HG02798 (cell line): ENCODE measurements at regions not wholly inside any gene's neighbourhood (a gene's known extent, or its start where the extent isn't known, plus 50 kb on each side); places are given as distances from the start of the nearest gene placed in this dataset.

ENCODE experiments used
- ATAC-seq: cut with Tn5 transposase; IDR thresholded peaks from one replicate; pipeline ENCODE4 v1.9.1; 2021; ENCODE audit warnings: mild to moderate bottlenecking; ENCODE audit not compliant: unreplicated experiment, poor library complexity

DNA sequence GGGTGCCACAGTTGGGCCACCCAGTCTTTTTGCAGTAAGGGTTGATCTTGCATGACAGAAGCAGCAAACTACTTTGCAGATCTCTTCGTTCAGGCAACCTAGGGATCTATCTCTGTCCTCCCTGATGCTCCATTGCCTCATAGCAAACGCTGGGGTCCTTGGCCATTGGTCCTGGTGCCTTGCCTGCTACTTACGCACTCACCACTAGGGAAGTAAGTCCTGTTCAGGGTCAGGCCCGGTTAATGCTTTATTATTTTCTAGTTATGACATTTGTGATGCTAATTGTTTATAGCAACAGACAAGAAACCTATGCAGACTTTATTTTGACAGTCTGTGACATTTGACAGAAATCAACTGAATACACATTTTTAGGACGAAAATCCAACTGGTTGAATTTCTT is 326.5 kb upstream of the FMN2 start:
- no peak for ATAC-seq

DNA sequence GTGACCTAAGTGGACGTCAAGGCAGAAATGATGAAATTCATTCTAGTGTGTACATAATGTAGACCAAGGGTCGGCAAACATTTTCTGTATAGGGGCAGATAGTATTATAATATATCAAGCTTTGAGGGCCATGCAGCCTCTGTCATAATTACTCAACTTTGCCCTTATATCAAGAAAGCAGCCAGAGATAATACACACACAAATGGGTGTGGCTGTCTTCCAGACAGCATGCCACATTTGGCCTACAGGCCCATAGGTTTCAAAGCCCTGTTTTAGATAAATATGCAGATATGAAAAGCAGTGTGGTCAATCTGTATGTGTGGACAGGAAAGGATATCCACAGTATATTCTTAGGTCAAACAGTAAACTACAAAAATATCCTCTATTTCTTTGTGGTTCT is 320.1 kb upstream of the FMN2 start:
- ATAC-seq: no peak

DNA sequence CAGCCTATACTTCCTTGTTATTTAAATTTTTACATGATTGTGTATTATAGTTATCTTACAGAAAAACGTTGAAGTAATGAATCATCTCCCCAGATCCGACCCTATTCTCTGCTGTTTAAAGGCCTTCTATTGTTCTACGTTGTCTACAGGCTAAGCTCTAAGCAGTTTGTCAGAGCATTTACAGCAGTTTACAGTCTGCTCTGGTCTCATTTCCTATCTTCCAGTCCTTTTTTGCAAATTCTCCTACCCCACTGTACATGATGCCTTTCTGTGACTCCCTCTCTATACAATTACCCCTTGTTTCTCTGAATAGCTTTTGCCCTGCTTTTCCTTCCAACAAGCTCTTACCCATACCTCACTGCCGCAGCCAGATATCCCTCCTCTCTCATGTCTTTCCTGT is 319.2 kb upstream of the FMN2 start:
- ATAC-seq: no peak

DNA sequence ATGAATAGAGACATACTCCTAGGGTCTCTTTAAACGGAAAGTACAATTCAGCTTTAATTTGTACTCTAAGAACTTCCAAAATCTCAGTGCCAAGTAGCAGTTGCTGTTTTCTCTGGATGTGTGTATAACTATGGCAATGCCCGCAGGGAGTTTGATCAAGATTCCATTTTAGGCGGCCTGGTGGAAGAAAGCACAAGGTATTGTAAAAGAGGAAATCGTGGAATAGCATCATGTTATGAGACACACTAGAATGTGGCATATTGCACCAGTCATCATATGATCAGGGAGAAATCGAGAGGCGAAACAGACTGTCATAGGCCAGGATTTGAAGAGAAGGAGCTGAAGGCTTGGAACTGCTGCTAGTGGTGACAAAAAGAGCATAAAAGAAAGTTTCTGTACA is 316.2 kb upstream of the FMN2 start:
- no peak for ATAC-seq

DNA sequence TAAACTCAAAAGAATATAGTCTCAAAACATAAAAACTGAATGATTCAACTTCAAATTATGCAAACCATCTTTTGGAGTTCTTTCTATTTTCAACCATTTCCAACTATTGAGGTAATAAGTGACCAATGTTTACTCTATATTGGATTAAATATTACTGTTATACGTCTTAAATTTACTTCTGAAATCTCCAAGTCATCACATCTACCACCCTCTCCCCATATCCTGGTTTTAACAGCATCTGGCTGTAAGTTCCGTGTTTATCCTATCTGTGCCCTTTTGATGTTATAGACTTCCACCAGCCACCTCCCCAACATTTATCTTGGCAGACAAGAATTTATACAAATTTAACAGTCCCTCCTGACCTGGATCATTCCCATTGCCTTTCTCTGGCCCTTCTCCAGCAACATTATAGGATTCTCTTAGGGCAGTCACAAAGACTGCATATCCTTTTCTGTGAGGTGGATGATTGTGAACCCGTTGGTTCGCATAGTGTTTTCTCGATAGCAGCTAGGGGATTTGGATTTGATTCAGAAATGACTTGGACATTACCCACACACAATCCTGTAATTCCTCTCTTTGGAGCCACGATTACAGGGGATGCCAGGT is 313.4 kb upstream of the FMN2 start:
- ATAC-seq: no peak

DNA sequence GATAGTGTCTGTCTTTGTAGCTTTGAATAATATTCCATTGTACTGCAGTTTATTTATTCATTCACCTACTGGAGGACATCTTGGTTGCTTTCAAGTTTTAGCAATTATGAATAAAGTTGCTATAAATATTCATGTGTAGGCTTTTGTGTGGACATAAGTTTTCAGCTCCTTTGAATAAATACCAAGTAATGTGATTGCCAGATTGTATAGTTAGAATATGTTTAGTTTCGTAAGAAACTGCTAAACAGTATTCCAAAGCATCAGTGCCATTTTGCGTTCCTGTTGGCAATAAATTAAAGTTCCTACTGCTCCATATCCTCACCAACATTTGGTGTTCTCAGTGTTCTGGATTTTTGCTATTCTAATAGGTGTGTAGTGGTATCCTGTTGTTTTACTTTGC is 311.7 kb upstream of the FMN2 start:
- ATAC-seq: no peak

DNA sequence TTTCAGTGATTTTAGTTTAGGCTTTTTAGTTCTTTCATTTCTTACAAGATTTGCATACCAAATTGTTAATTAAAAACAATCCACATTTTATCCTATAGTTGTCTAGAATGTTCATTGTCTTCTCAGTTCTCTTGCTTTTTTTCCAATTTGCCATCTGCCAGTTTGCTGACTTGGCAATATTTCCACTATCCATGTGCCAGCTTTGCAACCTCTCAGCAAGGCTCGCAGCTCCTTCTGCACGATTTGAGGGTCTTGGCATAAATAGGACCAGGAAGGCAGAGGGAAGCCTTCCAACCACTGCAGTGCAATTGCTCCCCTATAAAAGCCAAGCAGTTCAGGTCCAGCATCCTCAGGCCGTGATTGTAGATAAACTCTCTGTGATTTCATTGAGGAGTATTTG is 306.8 kb upstream of the FMN2 start:
- no peak for ATAC-seq

DNA sequence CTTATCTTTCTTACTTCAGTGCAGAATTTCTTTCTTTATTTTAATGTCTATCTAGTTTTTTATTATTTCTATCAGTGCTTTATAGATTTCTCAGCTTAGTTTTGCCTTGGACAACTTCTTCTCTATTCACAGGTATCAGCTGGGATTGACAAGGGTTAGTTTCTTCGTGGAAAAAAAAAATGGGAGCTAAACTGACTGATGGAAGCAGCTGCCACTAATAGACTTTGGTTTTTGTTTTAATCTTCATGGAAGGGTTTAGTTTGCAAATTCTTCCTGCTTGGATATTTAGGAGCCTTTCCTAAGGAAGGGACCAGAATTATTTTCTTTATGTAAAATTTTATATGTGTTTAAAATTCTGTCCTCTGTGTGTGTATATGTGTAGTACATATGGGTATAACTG is 306.1 kb upstream of the FMN2 start:
- ATAC-seq: no peak

DNA sequence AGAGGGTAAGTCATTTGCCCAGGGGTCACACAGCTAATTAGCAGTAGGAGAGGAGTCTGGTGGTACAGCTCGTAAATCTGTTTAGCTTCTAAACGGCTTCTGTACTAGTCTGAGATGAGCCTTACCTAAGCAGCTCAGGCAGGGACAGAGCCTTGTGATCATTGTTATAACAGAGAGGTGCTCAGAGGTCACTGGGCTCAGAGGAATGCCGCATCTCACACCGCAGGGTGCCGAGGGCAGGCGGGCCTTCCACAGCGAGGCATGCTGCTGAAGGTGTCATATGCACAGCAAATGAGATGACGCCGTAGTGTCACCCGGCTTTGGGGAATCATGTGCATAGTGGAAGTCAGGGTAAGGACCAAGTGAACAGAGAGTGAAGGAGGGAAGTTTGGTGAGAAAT is 305.2 kb upstream of the FMN2 start:
- ATAC-seq: no peak

DNA sequence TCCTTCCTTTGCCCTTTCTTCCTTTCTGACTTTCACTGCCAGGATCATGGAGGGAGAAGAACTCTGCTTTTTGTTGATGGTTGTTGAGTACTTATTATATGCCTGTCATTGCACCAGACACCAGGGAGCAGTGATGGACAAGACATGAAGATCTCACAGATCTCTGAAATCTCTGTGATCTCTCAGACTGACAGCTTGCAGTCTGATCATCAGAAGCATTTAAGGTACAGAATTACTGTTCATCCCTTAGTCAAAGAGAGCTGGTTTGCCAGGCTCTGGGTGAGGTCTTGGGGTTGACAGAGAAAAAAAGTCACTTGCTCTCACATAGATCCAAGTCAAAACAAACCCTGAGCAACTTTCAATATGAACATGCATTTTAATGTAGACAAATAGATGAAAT is 299.5 kb upstream of the FMN2 start:
- ATAC-seq: no peak

DNA sequence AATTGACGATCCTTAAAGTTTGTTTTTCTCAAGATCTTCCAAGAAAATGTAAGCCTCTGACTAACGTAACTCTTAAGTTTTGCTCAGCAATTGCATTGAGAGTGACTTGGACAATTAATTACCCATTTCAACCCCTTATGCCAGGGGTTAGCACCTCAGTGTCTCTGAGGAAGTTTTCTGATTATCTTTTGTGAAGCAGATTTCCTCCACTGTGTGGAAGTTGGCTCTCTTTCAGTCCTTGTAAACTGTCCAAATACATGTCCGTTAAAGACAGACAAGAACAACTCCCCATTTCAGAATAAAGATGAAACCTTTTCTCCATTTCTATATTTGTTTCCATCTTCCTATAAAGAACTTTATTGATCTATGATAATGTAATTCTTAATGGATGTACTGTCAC is 296.4 kb upstream of the FMN2 start:
- ATAC-seq: no peak

DNA sequence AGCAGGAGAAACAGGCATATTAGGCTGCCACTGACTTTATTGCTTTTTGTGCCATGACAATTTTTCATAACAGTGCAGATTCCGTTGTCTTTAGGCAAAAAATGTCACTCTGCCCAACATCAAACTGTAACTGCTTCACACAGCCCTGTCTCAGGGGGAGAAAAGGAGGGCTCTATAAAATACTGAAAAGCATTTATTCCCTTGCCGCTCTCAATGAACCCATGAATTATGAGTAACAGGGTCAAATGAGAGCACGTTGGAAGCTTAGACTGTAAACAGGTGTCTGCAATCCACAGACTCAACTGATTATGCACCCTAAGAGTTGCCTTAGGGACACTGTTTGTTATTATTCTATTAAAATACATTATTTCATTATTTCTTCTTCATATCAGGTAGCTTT is 292.1 kb upstream of the FMN2 start:
- ATAC-seq: no peak

DNA sequence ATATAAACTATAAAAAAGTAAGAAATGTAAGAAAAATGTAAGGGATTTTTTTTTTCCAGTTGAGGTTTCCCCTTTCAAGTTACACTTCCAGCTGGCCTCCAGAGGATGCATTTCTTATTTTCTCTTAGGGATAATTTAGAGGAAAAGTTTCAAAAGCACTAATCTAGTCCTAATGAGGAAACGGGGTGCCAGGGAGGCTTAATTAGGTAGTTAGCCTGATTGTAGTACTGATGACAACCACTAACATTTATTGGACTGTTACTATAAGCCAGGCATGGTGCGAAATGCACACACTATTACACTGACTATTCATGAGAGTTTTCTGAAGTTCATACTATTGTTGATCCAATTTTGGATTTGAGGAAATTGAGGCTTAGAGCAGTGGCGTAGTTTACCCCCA is 290.8 kb upstream of the FMN2 start:
- no peak for ATAC-seq

DNA sequence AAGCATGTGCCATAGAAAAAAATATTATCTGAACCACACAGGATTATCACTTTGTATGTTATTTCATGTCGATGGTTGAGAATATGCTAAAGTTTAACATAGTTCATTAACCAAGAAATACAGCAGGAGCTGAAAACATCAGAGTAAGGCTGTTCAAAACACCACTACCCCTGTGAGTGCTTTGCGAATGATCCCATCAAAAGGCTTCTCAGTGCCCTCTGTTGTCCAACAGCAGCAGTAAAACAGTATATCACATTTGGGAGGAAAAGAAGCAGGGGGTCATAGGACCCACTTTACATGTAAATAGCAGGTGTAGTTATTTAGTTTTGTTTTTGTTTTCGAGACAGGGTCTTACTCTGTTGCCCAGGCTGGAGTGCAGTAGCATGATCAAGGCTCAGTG is 289.4 kb upstream of the FMN2 start:
- no peak for ATAC-seq

DNA sequence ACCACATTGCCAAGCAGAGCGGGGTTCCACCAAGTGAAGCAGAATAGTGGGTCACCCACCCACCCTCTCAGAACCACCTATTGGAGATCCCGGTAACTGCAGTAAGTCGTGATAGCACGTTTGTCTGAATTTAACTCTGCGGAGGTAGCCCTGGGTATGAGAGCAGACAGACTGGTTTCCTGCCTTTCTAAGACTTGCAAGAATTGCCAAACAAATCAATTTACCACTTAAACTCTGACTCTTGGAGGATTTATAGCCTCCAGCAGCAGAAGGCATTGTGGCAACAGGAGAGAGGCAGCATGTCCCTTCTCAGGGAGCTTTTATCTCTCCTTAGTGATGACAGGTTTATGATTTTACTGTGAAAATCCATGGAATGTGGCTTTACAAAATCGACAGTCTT is 287.9 kb upstream of the FMN2 start:
- no peak for ATAC-seq

DNA sequence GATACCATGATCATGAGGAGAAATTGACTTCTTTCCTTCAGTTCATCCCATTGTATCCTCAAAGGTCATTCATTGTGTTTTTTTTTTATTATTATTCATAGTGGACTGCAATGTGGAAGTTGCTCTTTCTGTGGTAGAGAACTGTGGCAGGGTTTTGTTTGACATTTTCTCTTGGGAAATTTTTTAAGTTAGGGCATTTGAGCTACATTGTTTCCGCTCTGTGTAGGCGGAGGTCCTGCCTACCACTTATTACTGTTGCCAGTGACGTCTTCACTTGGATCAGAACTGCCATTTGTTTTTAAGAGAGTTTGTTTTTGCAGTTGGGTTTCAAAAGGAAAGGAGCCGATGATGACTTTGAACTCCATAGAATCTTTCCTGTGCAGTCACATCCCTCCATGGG is 287.4 kb upstream of the FMN2 start:
- no peak for ATAC-seq

DNA sequence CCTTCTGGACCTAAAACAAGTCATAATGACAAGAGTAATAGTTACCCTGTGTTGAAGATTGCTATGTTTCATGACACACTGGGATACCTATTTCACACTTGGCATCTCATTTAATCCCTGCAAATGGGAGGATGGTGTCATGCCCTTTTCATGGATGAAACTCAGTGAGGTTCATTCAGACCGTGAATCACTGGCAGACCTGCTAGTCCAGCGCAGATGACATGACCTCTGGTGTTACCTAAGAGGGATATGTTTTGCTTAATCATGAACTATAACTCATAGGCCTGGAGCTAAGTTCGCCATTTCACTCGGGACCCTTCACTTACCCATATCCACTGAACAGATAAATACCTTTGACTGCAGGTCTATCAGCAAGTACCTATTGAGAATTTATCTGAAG is 286.6 kb upstream of the FMN2 start:
- ATAC-seq: no peak

DNA sequence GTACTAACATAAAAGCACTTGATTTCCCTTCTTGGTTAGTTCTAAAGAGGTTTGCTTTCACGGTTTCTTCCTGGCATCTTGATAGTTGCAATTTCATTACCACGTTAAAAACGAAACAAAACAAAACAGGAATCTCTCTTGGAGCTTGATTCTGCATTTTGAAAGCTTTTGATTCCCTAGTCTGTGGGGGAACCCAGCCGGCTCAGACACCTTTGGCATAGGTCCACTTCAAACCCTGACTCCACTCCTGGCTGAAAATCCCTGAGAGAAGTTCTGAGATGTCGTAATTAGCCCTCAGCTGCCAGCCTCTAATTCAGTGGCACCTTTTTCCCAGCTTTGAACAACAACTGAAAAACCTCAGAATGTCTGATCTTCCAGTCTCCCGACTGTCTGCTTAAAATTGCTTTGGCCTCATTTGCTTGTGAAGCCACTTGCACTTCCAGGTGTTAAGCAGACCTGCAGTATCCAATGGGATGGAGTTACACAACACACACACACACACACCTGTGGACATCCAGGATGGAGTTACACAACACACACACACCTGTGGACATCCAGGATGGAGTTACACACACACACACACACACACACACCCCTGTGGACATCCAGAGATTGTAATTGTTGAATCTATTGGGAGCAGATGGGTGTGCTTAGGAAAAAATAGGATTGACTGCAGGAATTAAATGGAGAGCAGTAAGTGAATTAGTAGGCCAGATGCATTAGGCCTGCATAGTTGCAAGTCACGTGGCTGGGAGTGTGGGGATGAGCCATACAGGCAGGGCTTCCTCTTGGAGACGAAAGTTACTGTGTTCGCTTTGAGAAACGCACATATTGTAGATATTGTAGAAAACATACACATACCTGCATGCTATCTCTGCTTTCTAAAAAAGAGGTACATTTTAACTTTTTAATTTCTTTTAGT is 285.6 kb upstream of the FMN2 start:
- no peak for ATAC-seq

DNA sequence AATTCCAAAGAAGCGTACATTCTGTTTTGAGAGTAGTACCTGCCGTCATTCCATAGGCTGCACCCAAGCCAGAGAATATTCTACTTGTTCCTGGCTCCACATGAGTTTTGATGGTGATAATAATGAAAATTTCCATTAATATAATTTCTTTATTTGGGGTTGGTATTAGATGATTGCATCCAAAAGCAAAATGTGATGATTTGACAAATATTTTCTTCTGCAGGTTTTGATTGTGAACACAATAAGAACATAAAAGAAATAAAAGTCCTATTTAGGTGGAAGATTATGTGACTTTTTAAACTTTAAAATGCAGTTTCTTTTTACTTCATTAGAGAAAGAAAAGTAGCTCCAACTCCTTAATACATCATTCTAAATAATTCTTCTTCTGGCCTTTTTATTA is 284.8 kb upstream of the FMN2 start:
- no peak for ATAC-seq

DNA sequence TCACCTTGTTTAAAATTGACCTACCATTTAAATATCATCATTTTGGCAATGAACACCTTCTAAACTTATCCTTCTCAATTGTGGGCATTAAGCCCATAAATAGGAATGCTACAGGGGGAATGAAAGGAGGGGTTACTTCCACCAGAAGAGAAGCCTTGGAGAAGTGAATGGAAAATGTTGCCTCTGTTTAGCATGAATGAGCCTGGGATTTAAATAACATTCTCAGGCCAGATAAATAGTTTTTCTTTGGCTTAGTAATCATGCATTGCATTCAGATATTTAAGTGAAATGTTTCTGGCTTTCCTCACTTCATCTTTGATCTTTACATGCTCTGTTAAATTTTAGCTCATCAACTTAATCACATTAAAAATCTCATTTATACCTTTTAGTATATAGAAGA is 284.3 kb upstream of the FMN2 start:
- no peak for ATAC-seq

DNA sequence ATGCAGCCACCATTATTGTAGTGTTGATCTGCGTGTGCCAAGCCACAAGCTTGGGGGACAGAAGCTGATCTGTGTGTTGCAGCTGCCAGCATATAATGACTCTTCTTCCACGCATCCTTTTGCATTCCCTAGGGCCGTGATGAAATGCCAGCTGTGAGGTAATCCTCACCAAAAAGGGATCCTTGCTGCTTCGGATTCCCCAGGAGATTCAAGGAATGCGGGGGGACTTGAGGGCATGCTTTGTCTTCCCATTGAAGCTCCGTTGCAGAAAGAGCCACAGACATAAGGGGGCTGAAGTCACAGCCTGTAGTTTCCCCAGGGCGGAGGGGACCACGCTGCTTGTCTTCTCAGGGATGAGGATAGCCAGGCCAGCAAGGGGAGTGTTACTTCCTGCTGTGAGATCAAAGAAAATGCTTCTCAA is 281.6 kb upstream of the FMN2 start:
- ATAC-seq: no peak

DNA sequence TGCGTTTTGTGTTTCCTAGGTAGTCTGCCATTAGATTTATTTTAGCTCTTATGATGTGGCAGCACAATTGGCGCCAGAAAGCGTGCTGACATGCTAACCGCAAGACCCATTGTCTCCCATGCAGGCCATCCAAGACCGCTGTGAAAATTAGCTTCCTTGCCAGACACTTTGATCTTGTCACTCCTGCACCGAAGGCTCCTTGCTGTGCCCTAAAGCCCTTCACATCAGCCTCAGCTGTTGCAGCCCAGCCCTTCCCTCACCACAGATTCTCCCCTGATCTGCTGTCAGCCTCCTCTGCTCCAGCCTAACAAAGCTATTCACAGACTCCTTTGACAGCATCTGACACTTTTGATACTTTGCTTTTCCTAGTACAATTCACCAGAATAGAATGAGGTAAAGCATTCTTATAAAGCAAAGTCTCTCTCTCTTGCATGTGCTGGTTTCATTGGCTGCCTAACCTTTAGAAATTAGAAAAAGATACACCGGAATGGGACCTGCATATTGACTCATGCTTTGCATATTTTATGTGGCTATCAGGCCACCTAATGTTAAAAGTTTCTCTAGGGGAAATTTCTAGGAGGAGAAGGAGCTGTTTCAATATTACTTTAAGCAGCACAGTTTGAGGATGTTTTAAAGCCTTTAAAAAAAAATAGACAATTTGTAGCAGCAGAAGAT is 280.3 kb upstream of the FMN2 start:
- no peak for ATAC-seq
